Motor neuron (in vitro differentiated cells): ENCODE measurements at regions not wholly inside any gene's neighbourhood (a gene's known extent, or its start where the extent isn't known, plus 50 kb on each side); places are given as distances from the start of the nearest gene placed in this dataset.

Source experiments
- ATAC-seq, 8 experiments: fragments of 200-7000 bp; cut with Tn5 transposase; replicated peaks in 6 of 8; 2 replicates each; pipeline ENCODE4 v1.8.0; 2021; ENCODE audit warnings: mild to moderate bottlenecking in 8 of 8, moderate library complexity in 8 of 8
- H3K27ac ChIP-seq, 2 donors: fragments of 250-450 bp; sonication (Bioruptor Pico); 2 replicates each; pipeline ENCODE4 v1.9.0; 2021; ENCODE audit warnings: antibody characterized with exemption in 2 of 2, mild to moderate bottlenecking in 2 of 2, moderate library complexity in 1 of 2
- H3K4me1 ChIP-seq, 2 donors: fragments of 250-450 bp; sonication (Bioruptor Pico); replicated peaks in 1 of 2; 2 replicates each; pipeline ENCODE4 v1.6.1; 2021; ENCODE audit warnings: antibody characterized with exemption in 2 of 2, mild to moderate bottlenecking in 2 of 2, moderate library complexity in 1 of 2
- H3K4me3 ChIP-seq, 5 donors: fragments of 250-450 bp; sonication (Bioruptor Pico); 2 replicates each; pipeline ENCODE4 v1.9.0; 2021; ENCODE audit warnings: antibody characterized with exemption in 5 of 5, mild to moderate bottlenecking in 5 of 5, moderate library complexity in 4 of 5
- WGBS, 10 experiments: fragments of 450-650 bp; shearing (Covaris generic); methylation state at CpG; one replicate each; pipeline ENCODE4 v1.0.0; 2022; 5-methylcytosine and 5-hydroxymethylcytosine counted together
- in situ Hi-C, 9 experiments: fragments of 400-800 bp; cut with MboI; loops; one replicate each; pipeline ENCODE4 v1.15.0; 2021; ENCODE audit warnings: low sequenced_read_pairs in 9 of 9, low pct_unique_long_range_greater_than_20kb in 2 of 9; ENCODE audit not compliant: unreplicated experiment in 9 of 9

GRCh38 chr9:99607842-99608448, 213.7 kb upstream of the NR4A3 start:
- in situ Hi-C loops: no loop called here
- H3K4me1 ChIP-seq: peaks cover 3 to 4% of the 10 kb centered on the region in 2 donors
- WGBS, 10 experiments: 33 to 100% (median 62%) methylated on average over 1 of the region's 1 CpG; no CpG with 5 or more reads in 6 of the 10 experiments

GRCh38 chr9:99614341-99614740, 207.3 kb upstream of the NR4A3 start:
- WGBS, 10 experiments: 64 to 100% (median 87%) methylated on average over 1 to 5 of the region's 5 CpGs; no CpG with 5 or more reads in 2 of the 10 experiments
- Histone ChIP-seq H3K4me3 (no peak overlapping the region), H3K27ac (no peak overlapping the region), H3K4me1 (no peaks in the 10 kb centered on the region)
- in situ Hi-C loops: no loop called here
- ATAC-seq: no peak

More at GRCh38 chr9:99607842-99608448, 213.7 kb upstream of the NR4A3 start:
- Histone ChIP-seq H3K4me3 (no peak overlapping the region), H3K27ac (no peak overlapping the region)
- no peak for ATAC-seq

GRCh38 chr9:99621040-99621439, 200.6 kb upstream of the NR4A3 start:
- ATAC-seq: no peak
- H3K27ac ChIP-seq: no peak overlapping the region
- 50 to 88% (median 68%) methylated on average over 1 of the region's 1 CpG; no CpG with 5 or more reads in 4 of the 10 experiments for WGBS, 10 experiments
- in situ Hi-C loops: no loop called here
- H3K4me1 ChIP-seq: no peaks in the 10 kb centered on the region
- no peak overlapping the region for H3K4me3 ChIP-seq

- Histone ChIP-seq H3K4me3 (no peak overlapping the region), H3K27ac (no peak overlapping the region), H3K4me1 (no peaks in the 10 kb centered on the region)
- WGBS, 10 experiments: 20 to 100% (median 69%) methylated on average over 1 to 5 of the region's 8 CpGs; no CpG with 5 or more reads in 1 of the 10 experiments
- no peak for ATAC-seq
- in situ Hi-C loops: no loop called here
Measured at GRCh38 chr9:99622679-99623078, 199.0 kb upstream of the NR4A3 start.

- no peak for ATAC-seq
- no peaks in the 10 kb centered on the region for H3K4me1 ChIP-seq
- in situ Hi-C loops: no loop called here
- H3K4me3 ChIP-seq: no peak overlapping the region
- 20 to 100% (median 63%) methylated on average over 1 to 3 of the region's 3 CpGs; no CpG with 5 or more reads in 3 of the 10 experiments for WGBS, 10 experiments
- H3K27ac ChIP-seq: no peak overlapping the region
Measured at GRCh38 chr9:99623780-99624364, 197.8 kb upstream of the NR4A3 start.

GRCh38 chr9:99624499-99625233, 197.0 kb upstream of the NR4A3 start:
- WGBS, 10 experiments: 72 to 100% (median 92%) methylated on average over 1 to 5 of the region's 5 CpGs; no CpG with 5 or more reads in 1 of the 10 experiments
- Histone ChIP-seq H3K4me3 (no peak overlapping the region), H3K4me1 (no peaks in the 10 kb centered on the region), H3K27ac (no peak overlapping the region)
- in situ Hi-C loops: no loop called here
- no peak for ATAC-seq

GRCh38 chr9:99626426-99626825, 195.3 kb upstream of the NR4A3 start:
- Histone ChIP-seq H3K4me3 (no peak overlapping the region), H3K27ac (no peak overlapping the region), H3K4me1 (no peaks in the 10 kb centered on the region)
- ATAC-seq: no peak
- in situ Hi-C loops: no loop called here

GRCh38 chr9:99628285-99628684, 193.4 kb upstream of the NR4A3 start:
- in situ Hi-C loops: no loop called here
- H3K4me1 ChIP-seq: no peaks in the 10 kb centered on the region
- H3K27ac ChIP-seq: no peak overlapping the region
- ATAC-seq: no peak
- no peak overlapping the region for H3K4me3 ChIP-seq

GRCh38 chr9:99628849-99629620, 192.7 kb upstream of the NR4A3 start:
- no peaks in the 10 kb centered on the region for H3K4me1 ChIP-seq
- 30 to 100% (median 92%) methylated on average over 1 to 3 of the region's 3 CpGs; no CpG with 5 or more reads in 1 of the 10 experiments for WGBS, 10 experiments
- no peak for ATAC-seq
- in situ Hi-C loops: no loop called here
- no peak overlapping the region for H3K27ac ChIP-seq
- no peak overlapping the region for H3K4me3 ChIP-seq

- Histone ChIP-seq H3K4me1 (no peaks in the 10 kb centered on the region), H3K27ac (no peak overlapping the region), H3K4me3 (no peak overlapping the region)
- 0 to 100% (median 69%) methylated on average over 1 of the region's 1 CpG; no CpG with 5 or more reads in 2 of the 10 experiments for WGBS, 10 experiments
- no peak for ATAC-seq
- in situ Hi-C loops: no loop called here
Measured at GRCh38 chr9:99632349-99633038, 189.2 kb upstream of the NR4A3 start.

- Histone ChIP-seq H3K27ac (no peak overlapping the region), H3K4me1 (no peaks in the 10 kb centered on the region), H3K4me3 (no peak overlapping the region)
- ATAC-seq: no peak
- in situ Hi-C loops: no loop called here
Measured at GRCh38 chr9:99633265-99633664, 188.4 kb upstream of the NR4A3 start.

GRCh38 chr9:99634186-99634585, 187.5 kb upstream of the NR4A3 start:
- Histone ChIP-seq H3K4me3 (no peak overlapping the region), H3K4me1 (peaks cover 3 to 4% of the 10 kb centered on the region in 2 donors), H3K27ac (no peak overlapping the region)
- peak in 1 of 8 experiments; percentile 33 for ATAC-seq
- in situ Hi-C loops: no loop called here
- 5 to 100% (median 73%) methylated on average over 1 to 3 of the region's 3 CpGs for WGBS, 10 experiments

- Histone ChIP-seq H3K4me1 (peaks cover 3 to 4% of the 10 kb centered on the region in 2 donors), H3K4me3 (no peak overlapping the region), H3K27ac (no peak overlapping the region)
- ATAC-seq: no peak
- WGBS, 10 experiments: 67 to 100% (median 90%) methylated on average over 1 to 3 of the region's 3 CpGs; no CpG with 5 or more reads in 1 of the 10 experiments
- in situ Hi-C loops: no loop called here
Measured at GRCh38 chr9:99635032-99635431, 186.7 kb upstream of the NR4A3 start.
